ENCODE measurements at regions not wholly inside any gene's neighbourhood (a gene's known extent, or its start where the extent isn't known, plus 50 kb on each side); places are given as distances from the start of the nearest gene placed in this dataset.

DNA sequence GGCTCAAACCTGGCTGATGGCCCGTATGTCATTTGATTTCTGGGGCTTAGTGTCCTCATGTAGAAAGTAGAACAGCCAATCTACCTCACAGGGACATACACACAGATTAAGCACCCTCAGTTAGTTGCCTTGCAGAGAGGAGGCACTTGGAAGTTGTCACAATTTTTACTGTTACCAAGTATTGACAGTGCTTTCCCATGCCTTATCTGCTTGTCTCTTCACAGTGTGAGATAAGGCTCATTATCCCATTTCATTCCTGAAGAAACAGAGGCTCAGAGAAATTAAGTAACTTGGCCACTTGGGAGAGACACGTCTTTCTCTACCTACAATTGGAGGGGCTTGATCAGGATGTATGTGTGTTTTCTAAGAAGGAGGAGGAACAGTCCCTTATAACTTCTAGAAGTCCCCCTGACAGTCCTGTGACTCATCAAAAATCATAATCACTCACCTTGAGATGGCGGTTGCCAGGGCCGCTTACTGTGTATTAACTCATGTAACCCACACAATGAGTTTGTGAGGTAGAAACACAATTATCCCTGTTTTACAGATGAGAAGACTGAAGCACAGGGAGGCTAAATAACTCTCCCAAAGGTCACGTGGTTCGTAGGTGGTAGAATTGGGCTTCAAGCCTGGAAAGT lies 56.9 kb upstream of the LHX1 start:
- Histone ChIP-seq H3K9me3 (ENCODE audit: control insufficient read depth, low read length) (peaks cover 21% of the 10 kb centered on the region), H2BK5ac (ENCODE audit: low read depth, low read length, poor library complexity, severe bottlenecking) (no peak overlapping the region), H3K79me1 (replicated peaks; ENCODE audit: low read length, poor library complexity, severe bottlenecking) (no peaks in the 10 kb centered on the region), H3K4me1 (ENCODE audit: control insufficient read depth, insufficient read depth, low read depth, low read length) (no peaks in the 10 kb centered on the region), H2BK15ac (ENCODE audit: low read depth, poor library complexity, severe bottlenecking) (no peak overlapping the region), H3K36me3 (ENCODE audit: control insufficient read depth in 1 of 2, insufficient read depth in 2 of 2, low read depth in 1 of 2, low read length in 2 of 2) (no peaks in the 10 kb centered on the region), H3K9ac (ENCODE audit: low read length) (no peak overlapping the region), H2AFZ (ENCODE audit: low read depth, low read length) (no peak overlapping the region), H3K27ac (ENCODE audit: low read length, poor library complexity, severe bottlenecking) (no peak overlapping the region), H3K18ac (ENCODE audit: low read depth in 1 of 2, low read length in 2 of 2) (no peak overlapping the region), H4K8ac (ENCODE audit: low read length) (no peak overlapping the region), H4K91ac (ENCODE audit: low read length) (no peak overlapping the region), H2BK12ac (ENCODE audit: low read length in 2 of 2) (no peak overlapping the region), H2AK5ac (ENCODE audit: low read length, severe bottlenecking) (no peak overlapping the region), H3K27me3 (ENCODE audit: control insufficient read depth in 1 of 2, insufficient read depth in 1 of 2, low read length in 2 of 2) (peaks cover 27 to 60% of the 10 kb centered on the region in 2 experiments), H3K14ac (ENCODE audit: low read length in 2 of 2) (no peak overlapping the region), H3K4ac (ENCODE audit: low read depth in 1 of 2, low read length in 2 of 2) (no peak overlapping the region), H3K4me2 (ENCODE audit: low read length, poor library complexity, severe bottlenecking) (no peak overlapping the region), H2BK120ac (ENCODE audit: low read depth, low read length) (no peak overlapping the region), H3K4me3 (ENCODE audit: insufficient read depth in 1 of 2, low read depth in 1 of 2, low read length in 2 of 2) (no peak overlapping the region), H3K23ac (ENCODE audit: low read length in 2 of 2) (no peak overlapping the region)
- DNase-seq = no peak
- WGBS = 83% methylated on average over 5 of the region's 6 CpGs

DNA sequence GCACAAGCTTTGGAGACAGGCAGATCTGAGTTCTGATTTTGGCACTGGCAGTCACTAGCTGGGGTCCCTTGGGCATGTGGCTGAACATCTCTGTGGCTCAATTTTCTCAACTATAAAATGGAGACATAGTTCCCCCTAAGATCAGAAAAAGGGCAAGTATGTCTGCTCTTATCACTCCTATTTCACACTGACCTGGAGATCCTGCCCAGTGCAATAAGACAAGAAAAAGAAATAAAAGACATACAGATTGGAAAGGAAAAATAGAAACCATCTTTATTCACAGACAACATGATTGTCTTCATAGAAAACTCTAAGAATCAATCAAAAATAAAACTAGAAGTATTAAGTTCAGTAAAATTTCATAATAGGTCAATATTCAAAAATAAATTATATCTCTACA lies 56.0 kb upstream of the LHX1 start:
- Histone ChIP-seq H4K8ac (ENCODE audit: low read length) (no peak overlapping the region), H3K9ac (ENCODE audit: low read length) (no peak overlapping the region), H3K36me3 (ENCODE audit: control insufficient read depth in 1 of 2, insufficient read depth in 2 of 2, low read depth in 1 of 2, low read length in 2 of 2) (no peaks in the 10 kb centered on the region), H3K4me2 (ENCODE audit: low read length, poor library complexity, severe bottlenecking) (no peak overlapping the region), H4K91ac (ENCODE audit: low read length) (no peak overlapping the region), H2AK5ac (ENCODE audit: low read length, severe bottlenecking) (no peak overlapping the region), H3K79me1 (replicated peaks; ENCODE audit: low read length, poor library complexity, severe bottlenecking) (no peaks in the 10 kb centered on the region), H2BK5ac (ENCODE audit: low read depth, low read length, poor library complexity, severe bottlenecking) (no peak overlapping the region), H3K9me3 (ENCODE audit: control insufficient read depth, low read length) (peaks cover 21% of the 10 kb centered on the region), H3K4me1 (ENCODE audit: control insufficient read depth, insufficient read depth, low read depth, low read length) (no peaks in the 10 kb centered on the region), H3K14ac (ENCODE audit: low read length in 2 of 2) (no peak overlapping the region), H3K27ac (ENCODE audit: low read length, poor library complexity, severe bottlenecking) (no peak overlapping the region), H3K4ac (ENCODE audit: low read depth in 1 of 2, low read length in 2 of 2) (no peak overlapping the region), H3K27me3 (ENCODE audit: control insufficient read depth in 1 of 2, insufficient read depth in 1 of 2, low read length in 2 of 2) (peaks cover 33 to 69% of the 10 kb centered on the region in 2 experiments), H3K18ac (ENCODE audit: low read depth in 1 of 2, low read length in 2 of 2) (no peak overlapping the region), H2BK15ac (ENCODE audit: low read depth, poor library complexity, severe bottlenecking) (no peak overlapping the region), H2AFZ (ENCODE audit: low read depth, low read length) (no peak overlapping the region), H3K23ac (ENCODE audit: low read length in 2 of 2) (no peak overlapping the region), H3K4me3 (ENCODE audit: insufficient read depth in 1 of 2, low read depth in 1 of 2, low read length in 2 of 2) (no peak overlapping the region), H2BK120ac (ENCODE audit: low read depth, low read length) (no peak overlapping the region), H2BK12ac (ENCODE audit: low read length in 2 of 2) (no peak overlapping the region)
- DNase-seq = no peak

DNA sequence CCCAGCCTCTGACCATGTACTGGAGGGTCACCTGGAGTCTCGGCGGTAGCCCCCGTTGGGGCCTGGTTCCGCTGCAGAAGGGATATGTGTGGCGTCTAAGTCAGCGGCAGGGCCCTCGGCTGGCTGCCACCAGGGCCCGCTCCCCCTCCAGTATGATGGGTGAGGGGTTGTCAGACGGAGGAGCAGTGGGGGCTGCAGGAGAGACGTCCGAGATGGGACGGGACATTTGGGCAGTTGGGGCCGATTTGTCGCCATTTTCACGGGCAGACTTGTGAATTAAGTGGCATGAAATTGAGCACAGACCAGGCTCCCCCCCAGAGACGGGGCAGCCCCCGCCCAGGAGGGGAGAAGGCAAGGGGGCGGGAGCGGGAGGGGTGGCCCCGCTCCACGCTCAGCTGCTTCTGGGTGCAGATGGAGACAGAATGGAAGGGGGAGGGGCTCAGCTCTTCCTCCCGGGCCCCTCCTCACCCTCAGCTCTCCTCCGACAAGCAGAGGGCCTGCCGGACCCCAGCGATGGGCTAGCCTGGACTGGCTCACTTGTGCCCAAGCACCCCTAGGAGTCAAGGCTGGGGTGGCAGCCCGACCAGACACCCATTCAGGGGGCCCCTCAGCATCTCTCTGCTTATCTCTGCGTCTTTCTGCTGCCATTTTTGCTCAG lies 52.7 kb upstream of the LHX1 start:
- Histone ChIP-seq H2BK12ac (ENCODE audit: low read length in 2 of 2) (no peak overlapping the region), H4K8ac (ENCODE audit: low read length) (no peak overlapping the region), H3K4ac (ENCODE audit: low read depth in 1 of 2, low read length in 2 of 2) (no peak overlapping the region), H3K18ac (ENCODE audit: low read depth in 1 of 2, low read length in 2 of 2) (no peak overlapping the region), H2AFZ (ENCODE audit: low read depth, low read length) (no peak overlapping the region), H2AK5ac (ENCODE audit: low read length, severe bottlenecking) (no peak overlapping the region), H3K27ac (ENCODE audit: low read length, poor library complexity, severe bottlenecking) (no peak overlapping the region), H2BK5ac (ENCODE audit: low read depth, low read length, poor library complexity, severe bottlenecking) (no peak overlapping the region), H3K4me3 (ENCODE audit: insufficient read depth in 1 of 2, low read depth in 1 of 2, low read length in 2 of 2) (no peak overlapping the region), H3K9ac (ENCODE audit: low read length) (no peak overlapping the region), H3K4me1 (ENCODE audit: control insufficient read depth, insufficient read depth, low read depth, low read length) (no peaks in the 10 kb centered on the region), H3K9me3 (ENCODE audit: control insufficient read depth, low read length) (peaks cover 21% of the 10 kb centered on the region), H4K91ac (ENCODE audit: low read length) (no peak overlapping the region), H3K23ac (ENCODE audit: low read length in 2 of 2) (no peak overlapping the region), H2BK15ac (ENCODE audit: low read depth, poor library complexity, severe bottlenecking) (no peak overlapping the region), H3K14ac (ENCODE audit: low read length in 2 of 2) (no peak overlapping the region), H3K27me3 (ENCODE audit: control insufficient read depth in 1 of 2, insufficient read depth in 1 of 2, low read length in 2 of 2) (peaks cover 33 to 77% of the 10 kb centered on the region in 2 experiments), H2BK120ac (ENCODE audit: low read depth, low read length) (no peak overlapping the region), H3K79me1 (replicated peaks; ENCODE audit: low read length, poor library complexity, severe bottlenecking) (no peaks in the 10 kb centered on the region), H3K4me2 (ENCODE audit: low read length, poor library complexity, severe bottlenecking) (no peak overlapping the region), H3K36me3 (ENCODE audit: control insufficient read depth in 1 of 2, insufficient read depth in 2 of 2, low read depth in 1 of 2, low read length in 2 of 2) (no peaks in the 10 kb centered on the region)
- DNase-seq = no peak
- WGBS = 46% methylated on average over 20 of the region's 27 CpGs

DNA sequence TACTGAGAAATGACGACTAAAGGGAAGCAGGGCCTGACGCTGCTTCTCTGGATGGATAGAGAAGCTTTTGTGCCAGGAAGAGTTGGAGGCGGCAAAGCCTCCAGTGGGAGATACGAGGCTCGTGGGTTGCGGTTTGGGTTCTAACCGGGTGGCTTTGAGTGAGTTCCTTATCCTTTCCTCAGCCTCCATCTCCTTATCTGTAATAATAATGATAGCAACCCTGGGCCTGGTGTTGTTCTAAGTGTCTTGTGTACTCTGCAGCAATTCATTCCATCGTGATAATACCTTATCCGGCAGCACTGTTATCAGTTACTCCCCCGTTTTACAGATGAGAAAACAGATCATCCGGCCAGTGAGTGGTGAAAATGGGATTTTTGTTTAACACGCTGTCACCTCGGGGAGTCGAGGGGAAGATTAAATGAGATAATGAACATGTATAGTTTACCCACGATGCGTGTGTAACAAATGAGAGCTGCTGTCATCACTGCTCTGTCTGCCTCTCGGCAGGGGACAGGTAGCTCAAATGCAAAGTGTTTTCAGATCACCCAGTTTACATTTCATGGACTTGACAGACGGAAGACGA lies 52.0 kb upstream of the LHX1 start:
- Histone ChIP-seq H2AK5ac (ENCODE audit: low read length, severe bottlenecking) (no peak overlapping the region), H3K4me2 (ENCODE audit: low read length, poor library complexity, severe bottlenecking) (no peak overlapping the region), H3K4me1 (ENCODE audit: control insufficient read depth, insufficient read depth, low read depth, low read length) (no peaks in the 10 kb centered on the region), H3K9me3 (ENCODE audit: control insufficient read depth, low read length) (peaks cover 21% of the 10 kb centered on the region), H3K4me3 (ENCODE audit: insufficient read depth in 1 of 2, low read depth in 1 of 2, low read length in 2 of 2) (no peak overlapping the region), H3K27me3 (ENCODE audit: control insufficient read depth in 1 of 2, insufficient read depth in 1 of 2, low read length in 2 of 2) (peaks cover 35 to 79% of the 10 kb centered on the region in 2 experiments), H3K23ac (ENCODE audit: low read length in 2 of 2) (no peak overlapping the region), H3K18ac (ENCODE audit: low read depth in 1 of 2, low read length in 2 of 2) (no peak overlapping the region), H2BK5ac (ENCODE audit: low read depth, low read length, poor library complexity, severe bottlenecking) (no peak overlapping the region), H2AFZ (ENCODE audit: low read depth, low read length) (no peak overlapping the region), H3K79me1 (replicated peaks; ENCODE audit: low read length, poor library complexity, severe bottlenecking) (no peaks in the 10 kb centered on the region), H4K8ac (ENCODE audit: low read length) (no peak overlapping the region), H2BK12ac (ENCODE audit: low read length in 2 of 2) (no peak overlapping the region), H3K4ac (ENCODE audit: low read depth in 1 of 2, low read length in 2 of 2) (no peak overlapping the region), H3K14ac (ENCODE audit: low read length in 2 of 2) (no peak overlapping the region), H3K36me3 (ENCODE audit: control insufficient read depth in 1 of 2, insufficient read depth in 2 of 2, low read depth in 1 of 2, low read length in 2 of 2) (no peaks in the 10 kb centered on the region), H3K27ac (ENCODE audit: low read length, poor library complexity, severe bottlenecking) (no peak overlapping the region), H4K91ac (ENCODE audit: low read length) (no peak overlapping the region), H2BK15ac (ENCODE audit: low read depth, poor library complexity, severe bottlenecking) (no peak overlapping the region), H2BK120ac (ENCODE audit: low read depth, low read length) (no peak overlapping the region), H3K9ac (ENCODE audit: low read length) (no peak overlapping the region)
- 30% methylated on average over 14 of the region's 19 CpGs for WGBS
- DNase-seq = no peak
